HTR-8/SVneo (cell line): ENCODE measurements at regions not wholly inside any gene's neighbourhood (a gene's known extent, or its start where the extent isn't known, plus 50 kb on each side); places are given as distances from the start of the nearest gene placed in this dataset.

Experiments
- DNase-seq: peaks from one replicate; pipeline ENCODE4 v3.0.0; 2011; ENCODE audit warnings: low spot score, mixed read lengths; ENCODE audit not compliant: insufficient read length
- FAIRE-seq: peaks from 2 replicates; lab custom pipeline; 2011; peaks lifted over from hg19 to GRCh38; lab: Jason Lieb, UNC

DNA sequence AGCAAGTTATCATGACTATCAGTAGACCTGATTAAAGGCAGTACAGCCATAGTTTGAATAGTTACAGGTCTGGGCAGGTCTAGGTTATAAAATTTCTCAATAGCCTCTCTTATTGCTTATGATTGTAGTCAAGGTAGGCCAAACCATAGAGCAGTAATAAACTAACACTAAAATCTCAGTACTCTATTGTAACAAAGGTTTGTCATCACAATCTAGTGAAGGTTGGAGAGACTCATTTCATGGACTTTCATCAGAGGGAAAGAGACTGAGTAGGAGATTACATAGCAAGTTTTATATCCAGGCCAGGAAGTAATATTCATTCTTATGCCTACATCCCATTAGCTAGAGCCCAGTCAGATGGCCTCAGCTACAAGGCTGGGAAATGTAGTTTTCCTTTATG is 141.0 kb downstream of the ASB9 start:
- DNase-seq: no peak
- FAIRE-seq: no peak

DNA sequence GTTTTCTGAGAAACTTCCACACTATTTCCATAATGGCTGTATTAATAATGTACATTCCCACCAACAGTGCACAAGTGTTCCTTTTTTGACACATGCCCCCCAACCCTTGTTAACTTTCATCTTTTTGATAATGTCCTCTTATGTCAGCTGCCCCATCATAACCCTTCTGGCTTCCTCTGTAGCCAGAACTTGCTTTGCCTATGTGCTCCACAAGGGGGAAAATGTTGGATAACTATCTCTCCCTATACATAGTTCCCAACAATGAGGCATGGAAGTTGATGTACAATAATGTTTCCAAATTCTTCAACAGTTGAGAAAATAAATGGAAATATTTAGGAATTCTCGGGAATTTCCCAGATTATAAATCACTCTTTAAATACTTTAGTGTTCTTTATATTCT is 142.9 kb downstream of the ASB9 start:
- FAIRE-seq (no peak), DNase-seq (no peak)

DNA sequence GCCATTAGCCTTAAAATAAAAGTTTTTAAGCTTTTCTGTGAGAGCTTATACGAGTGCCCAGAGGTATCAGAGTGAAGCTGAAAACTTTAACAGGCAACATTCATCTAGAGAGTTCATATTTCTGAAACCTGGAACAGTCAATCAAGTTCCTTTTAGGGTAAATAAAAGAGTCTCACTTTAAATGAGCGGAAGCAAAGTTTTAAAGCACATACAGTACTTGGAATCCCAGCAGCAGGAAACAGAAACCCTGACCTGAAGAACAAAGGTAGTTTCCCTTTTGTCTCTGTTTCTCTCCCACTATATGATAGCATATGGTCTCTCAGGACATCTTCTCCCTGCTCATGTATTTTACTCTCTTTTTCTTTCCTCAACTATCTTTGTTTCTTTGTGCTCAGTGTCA is 153.0 kb downstream of the ASB9 start:
- FAIRE-seq (no peak), DNase-seq (no peak)

GRCh38 chrX:15114743-15115566 is 154.9 kb downstream of the ASB9 start:
- DNase-seq (no peak), FAIRE-seq (no peak)

DNA sequence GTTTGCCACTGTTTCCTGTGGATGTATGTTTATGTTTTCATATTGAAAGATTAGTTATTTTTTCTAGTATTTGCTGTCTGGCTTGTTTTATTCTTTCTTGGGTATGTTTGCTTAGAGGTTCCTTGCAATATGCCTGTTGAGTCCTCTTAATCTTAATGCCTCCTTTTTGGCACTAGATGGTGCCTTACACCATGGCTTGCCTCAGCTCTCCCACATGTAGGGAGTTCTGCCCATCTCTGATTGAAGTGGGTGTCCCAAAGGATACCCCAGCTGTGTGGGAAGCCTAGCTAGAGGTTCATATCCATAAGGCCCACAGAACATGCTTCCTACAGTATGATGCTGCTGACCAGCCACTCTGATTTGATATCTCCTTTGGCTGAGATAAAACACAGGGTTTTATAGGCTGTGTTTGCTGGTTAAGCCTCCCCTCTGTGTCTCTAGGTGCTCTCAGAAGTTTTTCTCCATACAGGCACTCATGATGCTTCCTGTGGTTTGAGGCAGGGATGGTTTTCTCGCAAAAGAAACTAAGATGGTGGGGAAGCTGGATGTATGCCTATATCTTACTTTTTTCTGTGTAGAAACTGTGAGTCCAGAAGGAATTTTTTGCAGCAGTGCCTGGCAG is 162.4 kb downstream of the ASB9 start:
- FAIRE-seq: no peak

GRCh38 chrX:15098505-15098904 is 171.4 kb downstream of the ASB9 start:
- FAIRE-seq (no peak), DNase-seq (no peak)

More for the DNA sequence above, 162.4 kb downstream of the ASB9 start:
- DNase-seq: no peak

GRCh38 chrX:15087747-15088146 is 182.1 kb downstream of the ASB9 start:
- DNase-seq (no peak), FAIRE-seq (no peak)

GRCh38 chrX:15073313-15073712 is 196.6 kb downstream of the ASB9 start:
- FAIRE-seq (no peak), DNase-seq (no peak)

DNA sequence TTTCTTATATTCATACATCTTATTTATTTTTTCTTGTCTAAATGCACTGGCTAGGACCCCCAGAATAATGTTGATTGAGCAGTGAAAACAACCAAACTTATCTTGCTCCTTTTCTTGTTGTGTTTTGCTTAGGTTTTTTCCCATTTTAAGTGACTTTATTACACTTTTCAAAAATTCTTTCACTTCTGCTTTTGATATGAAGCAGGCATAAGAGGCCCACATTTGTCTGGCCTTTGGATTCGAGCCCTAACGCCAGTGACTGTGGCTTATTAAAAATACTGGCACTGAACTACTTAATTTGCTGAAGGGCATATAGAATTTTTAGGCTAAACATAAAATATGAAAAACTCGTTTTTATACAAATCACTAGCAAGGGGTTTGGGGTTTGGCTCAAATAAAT is 197.0 kb downstream of the ASB9 start:
- no peak for DNase-seq
- no peak for FAIRE-seq

DNA sequence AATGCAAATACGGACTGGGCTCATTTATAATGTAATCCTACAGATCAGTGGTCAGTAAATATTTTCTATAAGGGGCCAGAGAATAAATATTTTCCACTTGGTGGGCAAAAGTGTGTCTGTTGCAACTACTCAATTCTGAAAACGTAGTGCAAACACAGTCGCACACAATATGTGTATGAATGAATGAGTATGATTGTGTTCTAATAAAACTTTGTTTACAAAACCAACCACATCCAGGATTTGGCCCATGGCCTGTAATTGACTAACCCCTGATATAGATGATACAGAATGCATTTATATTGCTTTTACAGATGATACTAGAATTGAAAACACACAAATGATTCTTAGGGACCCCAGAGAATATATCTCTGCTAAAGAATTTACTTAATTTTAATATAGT is 197.6 kb downstream of the ASB9 start:
- no peak for DNase-seq
- FAIRE-seq: no peak

DNA sequence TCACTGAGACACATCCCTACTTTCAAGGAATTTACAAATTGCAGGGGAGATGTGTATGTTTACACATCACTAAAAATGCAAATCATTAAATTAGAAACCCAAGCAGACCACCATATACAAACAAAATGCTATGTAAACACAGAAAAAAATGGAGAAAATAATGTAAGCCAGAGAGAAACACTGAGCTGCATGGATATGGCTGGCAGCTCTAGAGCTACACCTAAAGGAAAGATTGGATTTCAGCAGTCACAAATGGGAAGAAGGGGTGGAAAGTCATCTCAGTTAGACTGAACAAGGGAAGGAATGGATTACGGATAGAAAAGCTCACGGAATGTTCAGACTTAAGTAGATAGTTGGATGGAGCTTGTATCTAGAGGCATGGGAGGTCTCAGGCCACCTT is 186.3 kb downstream of the MOSPD2 start:
- FAIRE-seq (no peak), DNase-seq (no peak)

DNA sequence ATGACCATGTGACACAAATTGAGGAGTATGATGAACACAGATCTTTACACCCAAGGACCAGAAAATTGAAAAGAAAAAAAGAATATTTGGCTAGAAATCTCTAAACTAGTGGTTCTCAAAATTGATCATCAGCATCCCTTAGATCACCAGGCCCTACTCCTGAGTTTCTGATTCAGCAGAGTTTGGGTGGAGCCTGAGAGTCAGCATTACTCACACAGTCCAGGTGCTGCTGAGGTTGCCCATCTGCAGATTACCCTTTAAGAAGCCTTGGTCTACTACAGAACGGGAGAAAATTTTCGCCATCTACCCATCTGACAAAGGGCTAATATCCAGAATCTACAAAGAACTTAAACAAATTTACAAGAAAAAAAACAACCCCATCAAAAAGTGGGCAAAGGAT is 182.8 kb downstream of the MOSPD2 start:
- DNase-seq: no peak
- FAIRE-seq: no peak

DNA sequence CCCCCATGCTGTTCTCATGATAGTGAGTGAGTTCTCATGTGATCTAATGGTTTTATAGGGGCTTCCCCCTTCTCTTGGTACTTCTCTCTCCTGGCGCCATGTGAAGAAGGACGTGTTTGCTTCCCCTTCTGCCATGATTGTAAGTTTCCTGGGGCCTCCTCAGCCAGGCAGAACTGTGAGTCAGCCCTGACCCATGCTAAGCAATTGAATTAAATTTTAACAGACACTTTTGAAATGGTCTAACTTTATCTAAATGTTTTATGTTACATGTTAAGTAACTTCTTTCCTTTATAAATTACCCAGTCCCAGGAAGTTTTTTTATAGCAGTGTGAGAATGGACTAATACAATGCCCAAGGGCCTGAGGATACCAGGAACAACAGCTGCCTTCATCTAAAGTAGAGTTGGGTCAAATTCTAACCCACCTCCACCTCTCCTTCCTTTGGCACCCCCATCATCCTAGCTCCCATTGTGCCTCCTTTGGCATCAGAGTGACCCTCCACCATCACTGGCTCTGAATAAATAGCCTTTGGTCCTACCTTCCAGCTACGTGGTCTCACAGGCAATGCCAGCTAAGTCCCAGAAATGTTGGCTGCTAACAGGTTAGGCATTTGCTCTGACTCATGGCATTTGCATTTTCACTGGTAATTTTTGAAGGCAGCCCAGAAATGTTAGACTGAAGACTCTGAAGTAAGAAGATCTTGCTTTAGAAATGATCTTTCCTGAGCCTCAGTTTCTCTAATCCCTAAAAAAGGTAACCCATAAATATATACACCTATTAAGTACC is 182.1 kb downstream of the MOSPD2 start:
- DNase-seq (no peak), FAIRE-seq (no peak)

- DNase-seq (no peak), FAIRE-seq (no peak)
These were observed 177.2 kb downstream of the MOSPD2 start for GRCh38 chrX:15050395-15050794.

GRCh38 chrX:15043538-15043937 is 170.3 kb downstream of the MOSPD2 start:
- no peak for FAIRE-seq
- DNase-seq: no peak

DNA sequence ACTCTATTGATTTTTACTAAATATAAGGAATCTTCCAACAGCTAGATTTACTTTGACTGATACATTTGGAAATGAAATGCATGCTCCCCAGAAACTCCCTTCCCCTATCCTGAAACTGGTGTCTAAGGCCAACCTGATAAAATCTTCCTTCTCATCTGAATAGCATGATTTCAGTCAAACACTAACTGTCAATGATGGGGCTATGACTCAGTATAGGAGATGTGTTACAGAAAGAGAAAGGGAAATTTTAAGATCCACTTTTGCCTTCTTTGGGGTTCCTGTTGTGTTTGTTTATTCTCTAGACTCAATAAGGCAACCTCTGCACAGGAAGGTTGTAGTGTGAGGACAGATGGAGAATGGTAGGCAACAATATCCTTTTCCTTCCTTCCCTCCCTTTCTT is 160.7 kb downstream of the MOSPD2 start:
- DNase-seq (no peak), FAIRE-seq (no peak)

GRCh38 chrX:15017491-15017890 is 144.3 kb downstream of the MOSPD2 start:
- DNase-seq: no peak
- no peak for FAIRE-seq

DNA sequence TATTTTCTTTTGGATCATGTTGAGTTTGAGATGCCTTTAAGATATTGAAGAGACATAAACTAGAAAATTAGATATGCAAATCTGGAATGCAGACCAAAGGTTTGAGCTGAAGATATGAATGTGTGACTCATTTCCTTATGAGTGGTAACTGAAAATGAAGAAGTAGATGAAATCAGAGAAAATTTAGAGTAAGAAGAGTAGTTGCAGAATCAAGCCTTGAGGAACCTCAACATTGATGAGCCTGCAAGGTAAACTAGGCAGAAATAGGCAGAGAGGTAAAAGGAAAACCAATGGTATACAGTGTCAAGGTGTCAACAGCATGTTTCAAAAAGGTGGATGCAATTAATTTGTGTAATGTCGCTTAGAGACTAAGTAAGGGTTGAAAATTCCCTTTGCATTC is 142.8 kb downstream of the MOSPD2 start:
- no peak for FAIRE-seq
- no peak for DNase-seq

DNA sequence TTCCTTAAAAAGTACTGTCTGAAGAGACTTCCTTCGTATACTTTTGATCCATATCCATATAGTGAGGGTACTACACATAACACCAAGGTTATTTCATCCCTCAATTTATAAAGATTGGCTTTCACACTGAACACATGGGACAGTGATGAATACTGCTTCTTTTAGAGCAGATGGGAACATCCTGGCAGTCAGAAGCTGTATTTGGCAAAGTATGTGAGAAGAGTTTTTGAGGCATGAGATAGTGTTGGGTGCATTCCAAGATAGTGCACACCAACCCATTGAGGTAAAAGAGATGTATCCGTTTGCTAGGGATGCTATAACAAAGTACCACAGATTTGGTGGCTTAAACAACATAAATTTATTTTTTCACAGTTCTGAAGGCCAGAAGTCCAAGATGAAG is 141.1 kb downstream of the MOSPD2 start:
- no peak for DNase-seq

GRCh38 chrX:15013461-15013860 is 140.2 kb downstream of the MOSPD2 start:
- no peak for FAIRE-seq

More for the DNA sequence above, 141.1 kb downstream of the MOSPD2 start:
- no peak for FAIRE-seq

DNA sequence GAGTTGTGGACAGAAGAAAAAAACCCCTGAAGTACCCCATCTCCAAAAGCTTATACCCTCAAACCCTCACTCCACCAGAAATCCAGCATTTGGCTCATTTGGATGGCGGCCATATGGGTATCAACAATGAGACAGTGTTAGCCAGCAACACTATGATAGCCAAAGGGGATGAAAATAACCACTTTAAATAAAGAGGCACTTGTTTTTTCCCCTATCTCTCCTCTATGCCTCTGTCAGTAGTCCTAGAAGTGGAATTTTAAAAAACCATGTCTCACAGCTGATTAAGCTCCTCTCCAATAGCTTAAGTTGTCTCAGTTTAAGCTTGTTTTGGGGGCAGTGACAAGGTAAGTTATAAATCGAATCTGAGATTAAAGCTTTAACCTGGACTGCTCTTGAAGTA is 124.0 kb downstream of the MOSPD2 start:
- FAIRE-seq: no peak
- no peak for DNase-seq

More at GRCh38 chrX:15013461-15013860, 140.2 kb downstream of the MOSPD2 start:
- no peak for DNase-seq
